ENCODE measurements at regions not wholly inside any gene's neighbourhood (a gene's known extent, or its start where the extent isn't known, plus 50 kb on each side); places are given as distances from the start of the nearest gene placed in this dataset.

GRCh38 chr22:44392446-44392921 lies 79.7 kb upstream of the SHISAL1 start:
- ATAC-seq (no peak), DNase-seq (ENCODE audit: low spot score) (peak; percentile 25)
- Mint-ChIP-seq H3K9me3 (no peaks in the 10 kb centered on the region), H3K27ac (no peak overlapping the region), H3K4me1 (ENCODE audit: low read depth in 2 of 2) (no peaks in the 10 kb centered on the region), H3K36me3 (no peaks in the 10 kb centered on the region), H3K27me3 (peaks cover 2% of the 10 kb centered on the region in 2 donors), H3K4me3 (no peak overlapping the region)

- no peak for ATAC-seq
- Mint-ChIP-seq H3K9me3 (no peaks in the 10 kb centered on the region), H3K4me1 (ENCODE audit: low read depth in 2 of 2) (no peaks in the 10 kb centered on the region), H3K27me3 (peaks cover 7% of the 10 kb centered on the region in 2 donors), H3K27ac (no peak overlapping the region), H3K36me3 (no peaks in the 10 kb centered on the region), H3K4me3 (no peak overlapping the region)
- peak; percentile 44 for DNase-seq (ENCODE audit: low spot score)
These were observed 79.0 kb upstream of the SHISAL1 start for GRCh38 chr22:44391481-44392445.

DNA sequence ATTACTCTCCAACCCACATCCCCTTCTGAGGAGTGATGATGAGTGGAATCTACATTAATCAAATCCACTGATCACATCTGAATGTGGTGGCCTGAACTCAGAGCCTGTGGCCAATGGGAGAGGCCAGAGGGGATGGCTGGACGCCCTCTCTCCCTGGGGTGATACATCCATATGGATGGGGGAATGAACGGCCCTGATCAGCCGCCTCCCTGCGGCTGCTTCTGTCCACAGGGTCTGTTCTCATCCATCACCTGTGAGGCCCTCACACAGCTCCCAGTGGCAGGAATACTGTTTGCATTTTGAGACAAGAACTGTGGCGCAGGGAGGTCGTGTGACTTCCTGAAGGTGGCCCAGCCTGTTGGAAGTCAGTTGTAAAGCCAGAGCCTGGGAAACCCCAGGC lies 78.3 kb upstream of the SHISAL1 start:
- no peak for ATAC-seq
- Mint-ChIP-seq H3K36me3 (no peaks in the 10 kb centered on the region), H3K9me3 (no peaks in the 10 kb centered on the region), H3K27me3 (peaks cover 7 to 10% of the 10 kb centered on the region in 2 donors), H3K4me1 (ENCODE audit: low read depth in 2 of 2) (no peaks in the 10 kb centered on the region), H3K27ac (no peak overlapping the region), H3K4me3 (no peak overlapping the region)
- peak; percentile 53 for DNase-seq (ENCODE audit: low spot score)

DNA sequence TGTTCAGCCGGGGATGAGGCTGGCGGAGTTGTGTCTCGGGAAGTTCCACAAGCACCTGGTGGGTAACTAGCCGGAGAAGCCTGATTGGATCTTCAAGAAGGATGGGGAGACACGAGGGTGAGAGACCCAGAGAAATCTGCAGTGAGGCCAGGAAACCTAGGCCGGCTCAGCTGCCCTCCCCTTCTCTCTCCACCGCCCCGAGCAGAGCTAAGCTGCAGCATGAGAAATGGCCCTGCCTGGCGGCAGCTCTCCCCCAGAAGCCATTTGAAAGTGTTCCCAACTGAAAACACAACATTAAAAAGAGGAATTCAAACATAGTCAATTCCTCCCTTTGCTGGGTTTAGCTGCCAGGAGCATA lies 77.8 kb upstream of the SHISAL1 start:
- H3K27me3 Mint-ChIP-seq, result peaks cover 7 to 10% of the 10 kb centered on the region in 2 donors
- ATAC-seq (no peak), DNase-seq (ENCODE audit: low spot score) (peak; percentile 12)
- H3K36me3 Mint-ChIP-seq, result no peaks in the 10 kb centered on the region
- no peak overlapping the region for H3K4me3 Mint-ChIP-seq
- no peaks in the 10 kb centered on the region for H3K4me1 Mint-ChIP-seq (ENCODE audit: low read depth in 2 of 2)
- H3K27ac Mint-ChIP-seq, result no peak overlapping the region
- H3K9me3 Mint-ChIP-seq, result no peaks in the 10 kb centered on the region

DNA sequence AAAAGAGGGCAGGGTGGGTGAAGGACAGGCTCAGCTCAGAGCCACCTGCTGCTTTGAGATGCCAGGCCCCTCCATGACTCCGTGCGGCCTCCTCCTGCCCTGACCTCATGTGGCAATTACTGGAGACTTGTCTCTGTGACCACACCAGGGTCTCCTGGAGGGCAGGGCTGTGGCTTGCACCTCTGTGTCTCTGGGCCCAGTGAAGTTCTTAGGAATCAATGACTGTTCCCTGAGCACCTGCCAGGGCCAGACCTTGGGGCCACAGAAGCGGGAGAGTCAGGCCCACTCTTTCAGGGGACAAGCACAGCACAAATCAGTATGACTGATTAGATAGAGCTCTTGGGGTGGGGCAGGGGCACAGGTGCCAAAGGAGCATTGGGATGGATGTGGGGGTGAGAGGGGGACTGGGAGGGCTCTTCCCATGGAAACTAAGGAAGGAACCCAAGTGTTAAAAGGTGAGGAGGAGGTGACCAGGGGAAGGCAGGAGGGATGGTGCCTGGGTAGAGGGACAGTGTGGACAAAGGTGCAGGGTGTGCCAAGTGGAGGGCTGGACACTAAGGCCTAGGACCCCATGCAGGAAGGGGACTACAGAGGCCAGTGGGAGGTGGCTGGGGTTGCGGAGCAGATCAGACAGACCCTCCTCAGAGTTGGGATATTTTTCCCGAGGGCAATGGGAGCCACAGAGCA lies 77.3 kb upstream of the SHISAL1 start:
- DNase-seq (ENCODE audit: low spot score) (peak; percentile 50), ATAC-seq (no peak)
- Mint-ChIP-seq H3K4me3 (no peak overlapping the region), H3K36me3 (no peaks in the 10 kb centered on the region), H3K27me3 (peaks cover 7 to 10% of the 10 kb centered on the region in 2 donors), H3K4me1 (ENCODE audit: low read depth in 2 of 2) (no peaks in the 10 kb centered on the region), H3K27ac (no peak overlapping the region), H3K9me3 (no peaks in the 10 kb centered on the region)

GRCh38 chr22:44389181-44389580 lies 76.4 kb upstream of the SHISAL1 start:
- no peak for ATAC-seq
- peaks cover 7 to 12% of the 10 kb centered on the region in 2 donors for H3K27me3 Mint-ChIP-seq
- DNase-seq (ENCODE audit: low spot score), result peak; percentile 53
- no peak overlapping the region for H3K4me3 Mint-ChIP-seq
- H3K36me3 Mint-ChIP-seq, result no peaks in the 10 kb centered on the region
- H3K27ac Mint-ChIP-seq, result no peak overlapping the region
- H3K4me1 Mint-ChIP-seq (ENCODE audit: low read depth in 2 of 2), result no peaks in the 10 kb centered on the region
- no peaks in the 10 kb centered on the region for H3K9me3 Mint-ChIP-seq

GRCh38 chr22:44387486-44387885 lies 74.7 kb upstream of the SHISAL1 start:
- Mint-ChIP-seq H3K9me3 (no peaks in the 10 kb centered on the region), H3K27ac (no peak overlapping the region), H3K36me3 (no peaks in the 10 kb centered on the region), H3K4me1 (ENCODE audit: low read depth in 2 of 2) (no peaks in the 10 kb centered on the region), H3K4me3 (no peak overlapping the region), H3K27me3 (peaks cover 7 to 18% of the 10 kb centered on the region in 2 donors)
- ATAC-seq (no peak), DNase-seq (ENCODE audit: low spot score) (no peak)

- DNase-seq (ENCODE audit: low spot score), result peak; percentile 29
- no peaks in the 10 kb centered on the region for H3K9me3 Mint-ChIP-seq
- H3K27ac Mint-ChIP-seq, result no peak overlapping the region
- H3K4me3 Mint-ChIP-seq, result no peak overlapping the region
- no peaks in the 10 kb centered on the region for H3K4me1 Mint-ChIP-seq (ENCODE audit: low read depth in 2 of 2)
- peaks cover 7 to 18% of the 10 kb centered on the region in 2 donors for H3K27me3 Mint-ChIP-seq
- no peaks in the 10 kb centered on the region for H3K36me3 Mint-ChIP-seq
- no peak for ATAC-seq
These were observed 73.8 kb upstream of the SHISAL1 start for GRCh38 chr22:44386386-44387035.

DNA sequence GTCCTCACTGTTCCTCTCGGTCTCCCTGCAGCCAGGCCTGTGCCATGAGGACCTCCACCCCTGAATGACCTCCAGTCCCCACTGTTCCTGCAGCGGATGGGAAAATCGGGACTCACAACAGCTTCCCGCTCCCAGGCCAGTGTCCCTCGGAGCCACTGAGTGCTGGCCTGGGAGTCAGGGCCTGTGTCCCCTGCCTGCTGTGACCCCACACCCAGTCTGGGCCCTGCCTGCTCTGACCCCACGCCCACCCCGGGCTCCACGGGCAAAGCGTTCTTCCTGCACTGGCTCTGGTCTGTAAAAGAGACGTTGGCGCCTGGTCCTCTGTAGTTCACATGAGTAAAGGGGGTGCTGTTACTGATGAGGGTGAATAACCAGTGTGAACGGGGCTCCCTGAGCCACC lies 73.0 kb upstream of the SHISAL1 start:
- no peak overlapping the region for H3K4me3 Mint-ChIP-seq
- no peaks in the 10 kb centered on the region for H3K9me3 Mint-ChIP-seq
- peaks cover 7 to 18% of the 10 kb centered on the region in 2 donors for H3K27me3 Mint-ChIP-seq
- no peak overlapping the region for H3K27ac Mint-ChIP-seq
- no peaks in the 10 kb centered on the region for H3K36me3 Mint-ChIP-seq
- no peak for ATAC-seq
- H3K4me1 Mint-ChIP-seq (ENCODE audit: low read depth in 2 of 2), result no peaks in the 10 kb centered on the region
- peak; percentile 37 for DNase-seq (ENCODE audit: low spot score)

DNA sequence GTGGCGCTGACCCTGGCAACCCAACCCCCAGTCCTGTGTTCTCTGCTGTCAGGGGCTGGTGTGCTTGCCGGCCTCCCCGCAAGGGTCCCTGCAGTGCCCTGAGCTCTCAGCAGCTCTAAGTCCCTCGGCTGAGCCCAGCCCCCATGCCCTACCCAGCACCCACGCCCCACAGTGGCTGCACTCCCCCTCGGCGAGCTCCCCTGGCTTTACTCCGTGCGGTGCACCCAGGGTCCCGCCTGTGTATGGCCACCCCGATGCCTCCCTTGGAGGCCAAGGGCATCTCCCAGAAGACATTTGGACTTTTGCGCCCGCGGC lies 72.5 kb upstream of the SHISAL1 start:
- Mint-ChIP-seq H3K4me1 (ENCODE audit: low read depth in 2 of 2) (no peaks in the 10 kb centered on the region), H3K4me3 (no peak overlapping the region), H3K27ac (no peak overlapping the region), H3K9me3 (no peaks in the 10 kb centered on the region), H3K27me3 (peaks cover 7 to 18% of the 10 kb centered on the region in 2 donors), H3K36me3 (no peaks in the 10 kb centered on the region)
- DNase-seq (ENCODE audit: low spot score), result peak; percentile 46
- no peak for ATAC-seq

DNA sequence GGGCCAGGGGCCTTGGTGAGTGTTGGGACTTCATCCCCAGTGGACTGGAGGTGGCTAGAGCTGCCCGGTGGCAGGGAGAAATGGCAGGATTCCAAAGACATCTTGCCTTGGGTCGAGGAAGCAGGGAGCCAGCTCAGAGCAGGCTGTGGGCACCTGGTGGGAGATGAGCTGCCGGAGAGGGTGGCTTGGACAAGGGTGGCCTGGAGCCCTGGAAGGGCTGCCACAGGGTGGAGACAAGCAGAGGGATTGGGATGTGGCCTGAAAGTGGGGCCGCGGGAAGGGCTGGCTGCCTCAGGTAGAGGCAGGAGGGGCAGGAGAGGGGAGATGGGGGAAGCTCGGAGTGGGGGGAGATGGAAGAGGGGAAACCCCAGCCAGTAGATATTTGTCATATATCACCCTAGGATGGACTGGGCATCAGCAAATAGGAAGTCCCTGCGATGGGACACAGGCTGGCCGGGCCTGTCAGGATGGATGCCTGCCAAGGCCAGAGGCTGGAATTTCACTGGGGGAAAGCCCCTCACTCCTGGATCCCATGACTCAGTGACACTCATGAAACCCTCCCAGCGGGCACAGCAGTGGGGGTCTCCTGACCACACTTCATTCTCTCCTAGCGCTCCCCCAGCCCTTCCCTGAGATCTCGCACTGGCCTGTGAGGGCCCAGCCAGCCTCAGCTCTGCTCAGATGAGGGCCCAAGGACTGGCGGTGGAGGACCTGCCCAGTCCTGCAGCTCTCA lies 72.0 kb upstream of the SHISAL1 start:
- DNase-seq (ENCODE audit: low spot score), result peak; percentile 52
- Mint-ChIP-seq H3K27me3 (peaks cover 7 to 18% of the 10 kb centered on the region in 2 donors), H3K36me3 (no peaks in the 10 kb centered on the region), H3K9me3 (no peaks in the 10 kb centered on the region), H3K4me1 (ENCODE audit: low read depth in 2 of 2) (no peaks in the 10 kb centered on the region), H3K4me3 (no peak overlapping the region), H3K27ac (no peak overlapping the region)
- no peak for ATAC-seq

GRCh38 chr22:44383652-44384562 lies 71.2 kb upstream of the SHISAL1 start:
- Mint-ChIP-seq H3K4me3 (no peak overlapping the region), H3K4me1 (ENCODE audit: low read depth in 2 of 2) (no peaks in the 10 kb centered on the region), H3K27me3 (peaks cover 7 to 18% of the 10 kb centered on the region in 2 donors), H3K27ac (no peak overlapping the region), H3K36me3 (no peaks in the 10 kb centered on the region), H3K9me3 (no peaks in the 10 kb centered on the region)
- ATAC-seq (no peak), DNase-seq (ENCODE audit: low spot score) (peak; percentile 58)

All from natural killer cell treated with Interleukin-12 subunit alpha and Interleukin-12 subunit beta and Interleukin-15 and Interleukin-18, amount 100 ng/mL, for 72 hours (primary cell).